Activated T-cell treated with anti-CD3 and anti-CD28 coated beads, Interleukin-2, amount 50 U/mL, for 1 hour (primary cell): ENCODE measurements at regions not wholly inside any gene's neighbourhood (a gene's known extent, or its start where the extent isn't known, plus 50 kb on each side); places are given as distances from the start of the nearest gene placed in this dataset.
"Not testable (repeated sequence)": the region's sequence is repeated elsewhere in the genome, so short reads cannot be mapped to it uniquely, and the experiment has no call there.

ENCODE experiments used
- DNase-seq: peaks from one replicate; pipeline ENCODE4 v3.0.0-alpha.2; 2020

GRCh38 chr14:39722547-39723273 is 290.5 kb upstream of the FBXO33 start:
- no peak for DNase-seq

DNA sequence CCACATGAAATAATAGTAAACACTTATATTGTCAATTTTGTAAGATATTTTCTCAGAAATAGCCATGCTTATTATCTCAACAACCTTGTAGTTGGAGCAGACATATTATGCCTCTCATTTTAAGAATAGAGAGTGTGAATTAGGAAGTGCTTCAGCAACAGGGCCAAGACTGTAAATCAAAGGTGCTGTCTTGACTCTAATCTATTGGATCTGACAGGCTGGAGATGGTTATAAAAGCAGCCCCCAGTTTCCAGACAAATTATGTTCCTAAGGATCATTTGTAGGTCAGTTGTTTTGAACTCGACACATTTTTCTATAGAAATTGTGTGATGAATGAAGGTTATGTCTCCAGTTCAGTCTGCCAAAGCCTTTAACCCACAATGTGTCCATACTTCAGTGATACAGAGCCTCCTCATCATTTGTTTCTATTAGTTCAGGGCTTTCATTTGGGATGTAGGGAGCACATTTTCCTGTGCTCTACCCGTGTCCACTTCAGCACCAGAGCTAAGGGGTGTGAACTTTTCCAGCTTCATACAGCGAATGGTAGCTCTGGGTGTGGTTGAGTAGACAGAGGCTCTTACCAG is 284.8 kb upstream of the FBXO33 start:
- no peak for DNase-seq

DNA sequence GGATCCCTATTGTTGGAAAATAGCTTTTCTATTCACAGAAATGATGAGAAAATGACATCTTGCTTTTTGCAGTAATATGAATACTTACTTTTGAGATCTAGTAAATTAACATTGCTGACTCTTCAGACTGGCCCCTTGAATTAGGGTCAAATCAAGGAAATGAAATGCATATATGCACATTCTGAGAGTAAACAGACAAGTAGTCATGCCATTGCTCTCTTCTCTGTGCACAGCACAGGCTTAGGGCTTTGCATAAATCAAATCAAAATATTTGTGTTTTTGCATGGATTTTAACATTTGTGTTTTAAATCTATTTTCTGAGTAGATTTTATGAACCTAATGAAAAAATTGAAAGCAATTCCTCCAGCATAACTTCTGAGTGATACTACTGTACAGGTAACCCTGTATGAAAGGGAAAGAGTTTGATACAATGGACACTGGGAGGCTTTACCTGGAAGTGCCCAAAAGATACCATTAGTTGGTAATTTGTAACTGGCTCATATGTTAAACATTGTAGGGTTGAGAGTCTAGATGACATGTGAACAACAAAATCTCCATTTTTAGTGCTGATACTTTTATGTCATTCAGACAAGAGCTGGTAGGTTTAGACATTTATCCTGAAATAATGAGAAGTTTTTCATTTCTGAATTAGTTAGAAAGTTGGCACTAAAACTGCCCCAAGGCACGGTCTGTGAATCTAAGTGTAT is 280.2 kb upstream of the FBXO33 start:
- no peak for DNase-seq

DNA sequence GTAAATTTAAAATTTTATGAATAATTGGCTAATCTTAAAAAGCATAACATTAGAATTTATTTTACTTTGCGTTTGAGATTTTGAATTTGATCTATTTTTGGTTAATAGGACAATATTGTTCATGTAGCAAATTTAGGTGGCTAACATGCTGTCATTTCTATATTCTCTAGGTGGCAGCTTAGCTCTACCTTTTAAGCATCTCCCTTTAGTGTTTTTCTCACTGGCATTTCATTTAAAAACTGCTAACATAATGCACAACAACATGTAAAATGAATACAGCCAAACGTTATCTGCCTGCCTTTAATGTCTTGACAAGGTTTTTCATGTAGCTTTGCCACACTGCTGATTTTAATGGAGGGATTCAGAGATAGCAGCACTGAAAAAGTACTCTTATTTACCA is 272.4 kb upstream of the FBXO33 start:
- no peak for DNase-seq

- no peak for DNase-seq
Observed at GRCh38 chr14:39694341-39694740, 262.1 kb upstream of the FBXO33 start.

DNA sequence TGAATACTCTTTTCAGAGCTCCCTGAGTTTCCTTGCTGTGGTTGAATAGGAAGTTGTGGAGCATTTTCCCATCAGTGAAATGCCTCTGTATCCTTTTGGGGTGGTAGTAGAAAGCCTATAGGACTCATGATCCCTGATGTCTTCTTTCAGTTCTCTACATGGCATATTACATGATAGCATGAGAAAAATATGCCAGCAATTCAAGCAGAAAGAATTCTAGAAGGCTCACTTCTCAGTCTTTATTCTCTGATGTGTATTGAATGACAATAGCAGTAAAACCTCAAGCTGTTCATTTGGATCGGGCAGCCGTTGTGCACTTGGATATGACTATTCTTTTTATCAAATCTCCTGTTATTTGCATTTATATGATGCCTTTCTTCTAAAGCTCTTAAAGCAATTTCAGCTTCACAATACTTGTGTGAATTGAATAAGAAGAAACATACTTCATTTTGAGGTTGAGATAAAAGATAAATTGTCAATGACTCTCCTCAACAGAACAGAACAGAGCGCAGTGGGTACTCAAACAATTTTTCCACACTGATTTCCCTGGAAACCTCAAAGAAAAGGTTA is 251.5 kb upstream of the FBXO33 start:
- DNase-seq: no peak

- DNase-seq: no peak
Observed at GRCh38 chr14:39682582-39682981, 250.3 kb upstream of the FBXO33 start.

DNA sequence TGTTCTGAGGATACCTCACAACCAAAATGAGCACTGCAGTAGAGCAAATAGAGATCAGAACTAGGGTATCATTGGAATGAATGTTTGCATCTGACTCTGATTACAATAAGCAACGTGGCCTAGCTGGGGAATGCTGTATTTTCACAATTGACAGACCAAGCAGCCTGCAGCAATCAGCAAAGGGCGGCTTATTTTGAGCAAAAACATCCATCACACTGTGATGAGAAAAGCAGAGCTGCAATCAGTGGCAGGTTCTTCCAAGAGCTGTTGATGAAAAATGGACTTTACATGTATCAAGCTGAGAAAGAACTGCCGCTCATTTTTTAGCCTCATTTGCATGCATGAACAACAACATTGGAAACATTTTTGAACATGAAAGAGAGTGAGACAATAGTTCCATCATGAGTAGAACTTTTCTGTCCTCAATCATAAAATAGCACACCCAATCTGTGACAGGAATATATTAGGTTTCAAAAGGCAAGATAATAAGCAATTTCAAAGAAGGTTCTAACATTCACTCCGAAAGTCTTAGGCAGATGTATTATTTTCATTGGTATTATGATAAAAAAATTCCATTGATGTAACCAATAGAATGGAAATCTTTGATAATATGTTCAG is 249.7 kb upstream of the FBXO33 start:
- no peak for DNase-seq

- no peak for DNase-seq
Observed at GRCh38 chr14:39680777-39681176, 248.5 kb upstream of the FBXO33 start.

GRCh38 chr14:39673734-39674133 is 241.5 kb upstream of the FBXO33 start:
- no peak for DNase-seq

GRCh38 chr14:39673270-39673711 is 241.1 kb upstream of the FBXO33 start:
- DNase-seq: no peak

DNA sequence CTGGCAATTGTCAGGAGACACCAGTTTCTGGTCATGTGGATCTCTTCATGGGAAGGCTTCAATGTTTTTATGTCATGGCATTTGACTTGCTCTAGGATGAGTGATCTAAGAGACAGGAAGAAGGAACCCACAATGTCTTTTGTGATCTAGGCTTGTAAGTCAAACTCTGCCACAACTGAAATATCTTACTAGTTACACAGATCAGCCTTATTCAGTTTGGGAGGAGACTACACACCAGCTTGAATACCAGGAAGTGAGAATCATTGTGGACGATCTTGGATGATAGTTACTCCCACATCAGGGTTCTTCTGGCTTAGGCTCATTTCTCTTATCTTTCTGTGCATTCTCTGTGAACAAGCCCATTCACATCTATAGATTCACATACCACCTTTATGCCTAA is 236.2 kb upstream of the FBXO33 start:
- no peak for DNase-seq

DNA sequence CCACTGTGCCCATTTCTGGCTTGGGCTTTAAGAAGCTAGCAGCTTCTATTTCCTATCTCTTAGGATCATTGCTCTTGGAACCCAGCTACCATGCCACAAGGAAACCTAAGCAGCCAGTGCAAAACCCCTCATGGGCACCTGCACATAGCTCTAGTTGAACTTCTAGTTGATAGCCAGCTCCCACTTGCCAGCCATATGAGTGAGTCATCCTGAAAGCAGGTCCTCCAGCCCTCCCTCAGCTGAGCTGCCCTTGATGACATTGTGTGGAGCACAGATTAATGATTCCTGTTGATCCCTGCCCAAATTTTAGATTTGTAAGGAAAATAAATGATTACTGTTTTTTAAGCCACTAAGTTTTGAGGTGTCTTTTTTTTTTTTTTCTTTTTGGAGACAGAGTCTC is 234.2 kb upstream of the FBXO33 start:
- DNase-seq: no peak

- no peak for DNase-seq
Observed at GRCh38 chr14:39665075-39665475, 232.8 kb upstream of the FBXO33 start.

DNA sequence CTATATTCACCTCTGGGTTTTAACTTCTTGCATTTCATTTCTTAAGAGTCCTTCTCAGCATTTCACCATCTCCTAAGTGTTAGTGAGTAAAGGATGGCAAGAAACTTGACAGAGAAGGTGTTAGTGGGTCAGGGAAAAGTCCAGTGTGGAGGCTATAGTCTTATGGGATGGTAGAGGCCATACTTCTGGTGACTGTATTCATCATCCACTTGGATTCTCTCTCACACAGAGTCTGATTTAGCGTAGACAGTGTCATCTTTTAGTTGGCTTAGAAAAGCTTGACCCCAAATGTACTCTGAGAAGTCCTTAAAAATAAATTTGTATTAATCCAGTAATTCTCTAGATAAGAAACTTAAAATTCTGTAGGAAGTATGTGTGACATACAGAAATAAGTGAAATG is 232.4 kb upstream of the FBXO33 start:
- DNase-seq: no peak

DNA sequence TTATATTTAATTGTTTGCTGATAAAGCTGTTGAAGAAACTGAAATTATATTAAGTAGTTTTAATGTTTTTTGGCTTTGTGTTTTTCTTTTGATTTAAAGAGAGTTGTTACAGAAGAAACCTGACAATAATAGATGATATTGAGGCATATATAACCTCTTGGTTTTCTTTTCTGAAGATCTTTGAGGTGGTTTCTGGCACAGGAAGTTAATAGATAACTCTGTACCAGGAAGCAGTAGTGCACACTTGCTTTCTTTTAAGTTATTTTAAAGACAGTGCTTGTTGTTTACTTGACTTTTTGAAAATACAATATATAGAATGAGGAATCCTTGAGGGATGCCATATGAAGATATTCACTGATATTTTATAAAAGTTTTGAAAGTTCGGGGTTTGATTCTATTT is 209.0 kb upstream of the FBXO33 start:
- no peak for DNase-seq

GRCh38 chr14:39639009-39639408 is 206.8 kb upstream of the FBXO33 start:
- DNase-seq: not testable (repeated sequence)

- no peak for DNase-seq
Observed at GRCh38 chr14:39628087-39628486, 195.9 kb upstream of the FBXO33 start.

GRCh38 chr14:39626589-39627576 is 194.7 kb upstream of the FBXO33 start:
- DNase-seq: no peak

DNA sequence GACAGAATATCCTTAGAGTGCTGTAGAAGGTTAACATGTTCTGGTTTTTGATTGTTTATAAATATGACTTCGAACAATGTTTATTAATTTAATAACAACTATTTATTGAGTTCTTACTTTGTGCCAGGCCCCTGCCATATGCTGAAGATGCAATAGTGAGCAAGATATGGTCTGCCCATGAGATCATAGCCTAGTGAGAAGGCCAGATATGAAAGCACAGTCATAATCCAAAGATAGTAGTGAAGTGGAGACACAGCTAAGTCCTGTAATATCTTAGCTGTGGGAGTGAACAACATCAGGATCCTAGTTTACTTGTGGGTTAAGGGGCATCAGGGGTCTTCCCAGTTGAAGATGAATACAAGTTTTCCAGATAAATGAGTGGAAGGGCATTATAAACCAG is 189.4 kb upstream of the FBXO33 start:
- DNase-seq: no peak

- no peak for DNase-seq
Observed at GRCh38 chr14:39621223-39621622, 189.0 kb upstream of the FBXO33 start.

DNA sequence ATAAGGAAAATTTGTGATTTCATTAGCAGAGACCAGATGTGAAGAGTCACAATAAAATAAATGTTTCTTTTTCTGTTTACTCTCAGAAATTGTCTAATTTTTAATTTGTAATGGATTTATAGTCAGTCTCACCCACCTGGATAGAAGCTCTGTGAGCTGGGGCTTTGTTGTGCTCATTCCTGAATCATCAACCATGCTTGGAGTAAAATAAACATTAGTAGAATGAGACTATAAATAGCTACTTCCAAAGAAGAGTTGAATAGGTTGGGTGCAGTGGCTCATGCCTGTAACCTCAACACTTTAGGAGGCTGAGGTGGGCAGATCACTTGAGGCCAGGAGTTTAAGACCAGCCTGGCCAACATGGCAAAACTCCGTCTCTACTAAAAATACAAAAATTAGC is 185.3 kb upstream of the FBXO33 start:
- no peak for DNase-seq
